ENCODE measurements at regions not wholly inside any gene's neighbourhood (a gene's known extent, or its start where the extent isn't known, plus 50 kb on each side); places are given as distances from the start of the nearest gene placed in this dataset.

- TF ChIP-seq REST (IDR thresholded peaks at IDR 0.05), result no peak
- TF ChIP-seq NR3C1 (IDR thresholded peaks at IDR 0.05), result no peak
Measured at GRCh38 chr12:88801227-88802095, 221.2 kb upstream of the KITLG start (continued).

GRCh38 chr12:88793096-88793495 is 212.8 kb upstream of the KITLG start:
- CTCF ChIA-PET, result no interaction called here
- no peak overlapping the region for H3K4me2 ChIP-seq
- H3K4me1 ChIP-seq, result no peaks in the 10 kb centered on the region
- H3K27ac ChIP-seq, result no peak overlapping the region
- FAIRE-seq, result no peak
- ATAC-seq, result no peak
- no peak for TF ChIP-seq CBX2 (IDR thresholded peaks at IDR 0.05; ENCODE audit: borderline replicate concordance, low read depth)
- TF ChIP-seq ZNF302 (CRISPR knock-in tag; IDR thresholded peaks at IDR 0.05), result no peak
- no peak for TF ChIP-seq POLR2AphosphoS2 (conservative IDR thresholded peaks at IDR 0.05; ENCODE audit: low read length)
- TF ChIP-seq SMC3 (IDR thresholded peaks at IDR 0.05), result no peak
- no peak for TF ChIP-seq PBX3 (IDR thresholded peaks at IDR 0.05)
- no peak for TF ChIP-seq BHLHE40 (IDR thresholded peaks at IDR 0.05; ENCODE audit: low read depth, low read length)
- no peak for TF ChIP-seq RAD21 (conservative IDR thresholded peaks at IDR 0.05 in 1 of 2, IDR thresholded peaks at IDR 0.05 in 1 of 2)
- TF ChIP-seq PHF8 (IDR thresholded peaks at IDR 0.05; ENCODE audit: borderline replicate concordance, low read depth), result no peak
- no peak for TF ChIP-seq EHF (CRISPR knock-in tag; IDR thresholded peaks at IDR 0.05)
- TF ChIP-seq NR3C1 (IDR thresholded peaks at IDR 0.05), result no peak
- TF ChIP-seq HOXB5 (CRISPR knock-in tag; IDR thresholded peaks at IDR 0.05), result no peak
- no peak for TF ChIP-seq JUNB (IDR thresholded peaks at IDR 0.05)
- TF ChIP-seq ELK1 (IDR thresholded peaks at IDR 0.05; ENCODE audit: low read depth, low read length), result no peak
- TF ChIP-seq HDAC2 (IDR thresholded peaks at IDR 0.05), result no peak
- no peak for TF ChIP-seq HOXA7 (CRISPR knock-in tag; IDR thresholded peaks at IDR 0.05)
- TF ChIP-seq CTCF (IDR thresholded peaks at IDR 0.05), result no peak
- no peak for TF ChIP-seq HES2 (IDR thresholded peaks at IDR 0.05)
- no peak for TF ChIP-seq JUN (IDR thresholded peaks at IDR 0.05)
- TF ChIP-seq POLR2A (IDR thresholded peaks at IDR 0.05; ENCODE audit: low read length), result no peak
- POLR2A ChIA-PET, result no interaction called here
- H3K9me3 ChIP-seq, result peaks cover 15% of the 10 kb centered on the region
- no peak overlapping the region for H3K4me3 ChIP-seq
- no peak for DNase-seq (ENCODE audit: low read depth in 1 of 2, low spot score in 1 of 2)
